ENCODE measurements at regions not wholly inside any gene's neighbourhood (a gene's known extent, or its start where the extent isn't known, plus 50 kb on each side); places are given as distances from the start of the nearest gene placed in this dataset.

GRCh38 chr13:65836066-65836465 lies 1394.1 kb downstream of the PCDH9 start:
- no peak for FAIRE-seq
- no peak overlapping the region for H3K4me2 ChIP-seq (ENCODE audit: insufficient read depth, low read length)
- no peak overlapping the region for H3K9ac ChIP-seq (replicated peaks; ENCODE audit: extremely low read depth, insufficient read depth, low read length)
- POLR2A ChIA-PET = no interaction called here
- CTCF ChIA-PET = interaction anchor here (1.4 kb wide), 1 partner anchor 57 kb away, joined by 4 read pairs; no protein-coding TSS in a partner anchor
- no peaks in the 10 kb centered on the region for H3K9me3 ChIP-seq (replicated peaks; ENCODE audit: control insufficient read depth, insufficient read depth, low read length)
- no peaks in the 10 kb centered on the region for H4K20me1 ChIP-seq (replicated peaks; ENCODE audit: control insufficient read depth, extremely low read depth, insufficient read depth, low read length)
- H3K27me3 ChIP-seq (ENCODE audit: control insufficient read depth in 2 of 2, insufficient read depth in 2 of 2, low read length in 2 of 2) = no peaks in the 10 kb centered on the region
- H2AFZ ChIP-seq (ENCODE audit: low read depth, low read length) = peak overlapping the region; percentile 17
- DNase-seq (ENCODE audit: low read depth, low spot score) = peak; percentile 44
- H3K4me1 ChIP-seq (ENCODE audit: control insufficient read depth, extremely low read depth, insufficient read depth, low read length) = no peaks in the 10 kb centered on the region
- TF ChIP-seq POLR2A (IDR thresholded peaks at IDR 0.05; ENCODE audit: low read depth, low read length) (no peak), JUN (IDR thresholded peaks at IDR 0.05; ENCODE audit: borderline replicate concordance, insufficient read depth, insufficient read length, low read depth) (no peak), MYC (IDR thresholded peaks at IDR 0.05; ENCODE audit: low read depth, low read length) (no peak), EZH2 (IDR thresholded peaks at IDR 0.05; ENCODE audit: borderline replicate concordance, low read depth, low read length, severe bottlenecking) (no peak), POLR2AphosphoS5 (IDR thresholded peaks at IDR 0.05; ENCODE audit: insufficient read depth, low read depth, low read length) (no peak), GATA2 (IDR thresholded peaks at IDR 0.05; ENCODE audit: insufficient read depth, insufficient read length, low read depth, low read length) (no peak), CTCF (IDR thresholded peaks at IDR 0.05; ENCODE audit: extremely low read depth in 1 of 2, insufficient read depth in 1 of 2, low read depth in 1 of 2, low read length in 2 of 2) (no peak), MAX (IDR thresholded peaks at IDR 0.05; ENCODE audit: insufficient read depth, insufficient read length) (no peak), FOS (IDR thresholded peaks at IDR 0.05; ENCODE audit: borderline replicate concordance, insufficient read depth, low read length) (no peak)
- dilution Hi-C loops (cut with MboI; ENCODE audit: extremely low pct_ligation_motif_present, low sequenced_read_pairs) = no loop called here
- H3K79me2 ChIP-seq (ENCODE audit: control insufficient read depth, insufficient read depth, low read length) = no peaks in the 10 kb centered on the region
- BruUV-seq (replicated peaks) = no TSS peak
- H3K36me3 ChIP-seq (ENCODE audit: control insufficient read depth in 2 of 2, extremely low read depth in 1 of 2, insufficient read depth in 2 of 2, low read length in 2 of 2) = no peaks in the 10 kb centered on the region
- intact Hi-C loops (cut with micrococcal nuclease) = no loop called here
- no peak overlapping the region for H3K4me3 ChIP-seq (replicated peaks in 1 of 3; ENCODE audit: insufficient read depth in 1 of 3, low read depth in 1 of 3, low read length in 3 of 3)
- no peak overlapping the region for H3K27ac ChIP-seq (ENCODE audit: insufficient read depth, low read depth, low read length)
- H3K9me1 ChIP-seq (replicated peaks; ENCODE audit: control insufficient read depth, extremely low read depth, insufficient read depth, low read length) = no peaks in the 10 kb centered on the region

Measured in endothelial cell of umbilical vein (primary cell).